DND-41 (cell line): ENCODE measurements at regions not wholly inside any gene's neighbourhood (a gene's known extent, or its start where the extent isn't known, plus 50 kb on each side); places are given as distances from the start of the nearest gene placed in this dataset.

Experiments
- CTCF ChIP-seq: IDR thresholded peaks from 2 replicates; pipeline ENCODE4 v1.5.1; 2012; ENCODE audit warnings: borderline replicate concordance, low read length, moderate library complexity, mild to moderate bottlenecking; ENCODE audit not compliant: poor library complexity, severe bottlenecking; ENCODE audit errors: extremely low read depth
- EZH2 ChIP-seq: IDR thresholded peaks from 3 replicates; pipeline ENCODE4 v1.6.1; 2012; ENCODE audit warnings: borderline replicate concordance, low read depth, mild to moderate bottlenecking, moderate library complexity, low read length, inconsistent platforms; ENCODE audit not compliant: severe bottlenecking

GRCh38 chr3:13204177-13204581, 130.9 kb upstream of the IQSEC1 start:
- no peak for TF ChIP-seq CTCF
- TF ChIP-seq EZH2 = no peak
